HAP-1 (cell line): ENCODE measurements at regions not wholly inside any gene's neighbourhood (a gene's known extent, or its start where the extent isn't known, plus 50 kb on each side); places are given as distances from the start of the nearest gene placed in this dataset.
"Not testable (repeated sequence)": the region's sequence is repeated elsewhere in the genome, so short reads cannot be mapped to it uniquely, and the experiment has no call there.

Experiments
- DNase-seq, 2 experiments: peaks; one replicate each; pipeline ENCODE4 v3.0.0-alpha.2; 2016 to 2020; ENCODE audit warnings: low spot score in 2 of 2
- H3K27me3 ChIP-seq: fragments of 250-450 bp; sonication (Bioruptor Pico); 2 replicates; pipeline ENCODE4 v1.5.1; 2020; ENCODE audit warnings: low read depth, mild to moderate bottlenecking, moderate library complexity
- H3K36me3 ChIP-seq: fragments of 250-450 bp; sonication (Bioruptor Pico); replicated peaks from 2 replicates; pipeline ENCODE4 v1.5.1; 2020; ENCODE audit warnings: mild to moderate bottlenecking
- H3K4me1 ChIP-seq: fragments of 250-450 bp; sonication (Bioruptor Pico); 2 replicates; pipeline ENCODE4 v1.5.1; 2020; ENCODE audit warnings: mild to moderate bottlenecking
- H3K4me3 ChIP-seq: fragments of 250-450 bp; sonication (Bioruptor Pico); 2 replicates; pipeline ENCODE4 v1.5.1; 2020; ENCODE audit warnings: mild to moderate bottlenecking, moderate library complexity
- H3K9me3 ChIP-seq: fragments of 250-450 bp; sonication (Bioruptor Pico); 2 replicates; pipeline ENCODE4 v1.5.1; 2020; ENCODE audit warnings: mild to moderate bottlenecking, moderate library complexity
- in situ Hi-C: fragments of 300-500 bp; cut with MboI; formaldehyde crosslinking; loops from 3 replicates; pipeline ENCODE4 v1.14.3; 2020; ENCODE audit warnings: low sequenced_read_pairs, inconsistent platforms, mixed read lengths

- Histone ChIP-seq H3K9me3 (no peaks in the 10 kb centered on the region), H3K4me1 (peaks cover 7% of the 10 kb centered on the region; the same call in 1 of the 2 replicates), H3K27me3 (no peaks in the 10 kb centered on the region), H3K4me3 (no peak overlapping the region), H3K36me3 (no peaks in the 10 kb centered on the region)
- in situ Hi-C loops, result no loop called here
- no peak for DNase-seq
These were observed 51.6 kb downstream of the RESF1 start for GRCh38 chr12:32010631-32011336.

- Histone ChIP-seq H3K36me3 (no peaks in the 10 kb centered on the region), H3K4me1 (peaks cover 10% of the 10 kb centered on the region), H3K27me3 (no peaks in the 10 kb centered on the region), H3K4me3 (no peak overlapping the region), H3K9me3 (no peaks in the 10 kb centered on the region)
- DNase-seq, result no peak
- in situ Hi-C loops, result no loop called here
These were observed 53.1 kb downstream of the RESF1 start for GRCh38 chr12:32012249-32012785.

DNA sequence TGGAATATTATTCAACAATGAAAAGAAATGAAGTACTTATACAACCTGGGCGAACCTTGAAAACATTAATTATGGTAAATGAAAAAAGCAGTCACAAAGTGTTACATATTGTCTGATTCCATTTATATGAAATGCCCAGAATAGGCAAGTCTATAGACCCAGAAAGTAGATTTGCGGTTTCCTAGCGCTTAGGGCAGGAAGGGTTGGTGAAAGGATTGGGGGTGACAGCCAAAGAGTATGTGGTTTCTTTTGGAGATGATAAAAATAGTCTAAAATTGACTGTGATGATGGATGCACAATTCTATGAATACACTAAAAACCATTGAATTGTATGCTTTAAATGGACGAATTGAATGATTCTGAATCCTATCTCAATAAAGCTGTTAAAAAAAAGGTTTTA, 55.8 kb downstream of the RESF1 start:
- H3K4me3 ChIP-seq, result no peak overlapping the region

GRCh38 chr12:32016680-32017482, 57.7 kb downstream of the RESF1 start:
- in situ Hi-C loops, result no loop called here
- Histone ChIP-seq H3K27me3 (no peaks in the 10 kb centered on the region), H3K36me3 (no peaks in the 10 kb centered on the region), H3K4me1 (peaks cover 14% of the 10 kb centered on the region), H3K4me3 (no peak overlapping the region), H3K9me3 (no peaks in the 10 kb centered on the region; the same call in 1 of the 2 replicates)
- no peak for DNase-seq

More for the DNA sequence above, 55.8 kb downstream of the RESF1 start:
- Histone ChIP-seq H3K36me3 (no peaks in the 10 kb centered on the region), H3K27me3 (no peaks in the 10 kb centered on the region), H3K4me1 (peaks cover 10% of the 10 kb centered on the region), H3K9me3 (no peaks in the 10 kb centered on the region)
- in situ Hi-C loops, result no loop called here
- DNase-seq, result no peak

GRCh38 chr12:32021346-32021773, 62.1 kb downstream of the RESF1 start:
- DNase-seq, result no peak
- Histone ChIP-seq H3K9me3 (no peaks in the 10 kb centered on the region; the same call in 1 of the 2 replicates), H3K4me1 (peaks cover 19% of the 10 kb centered on the region), H3K27me3 (no peaks in the 10 kb centered on the region), H3K36me3 (no peaks in the 10 kb centered on the region), H3K4me3 (no peak overlapping the region)
- in situ Hi-C loops, result no loop called here

GRCh38 chr12:32022387-32022786, 63.2 kb downstream of the RESF1 start:
- H3K4me3 ChIP-seq, H3K36me3 ChIP-seq, H3K27me3 ChIP-seq, in situ Hi-C loops, H3K9me3 ChIP-seq: not testable (repeated sequence)
- H3K4me1 ChIP-seq, result peaks cover 16% of the 10 kb centered on the region
- peak in 1 of 2 experiments; percentile 76 for DNase-seq

DNA sequence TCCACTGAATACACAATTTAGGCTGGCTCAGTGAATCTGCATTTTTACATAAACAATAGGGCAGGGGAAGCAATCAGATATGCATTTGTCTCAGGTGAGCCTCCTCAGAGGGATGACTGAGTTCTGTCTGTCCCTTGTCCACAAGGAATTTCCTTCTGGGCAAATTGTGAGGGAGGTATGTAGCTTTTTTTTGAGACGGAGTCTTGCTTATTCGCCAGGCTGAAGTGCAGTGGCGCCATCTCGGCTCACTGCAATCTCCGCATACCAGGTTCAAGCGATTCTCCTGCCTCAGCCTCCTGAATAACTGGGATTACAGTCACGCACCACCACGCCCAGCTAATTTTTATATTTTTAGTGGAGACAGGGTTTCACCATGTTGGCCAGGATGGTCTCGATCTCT, 64.6 kb downstream of the RESF1 start:
- H3K9me3 ChIP-seq, H3K36me3 ChIP-seq, in situ Hi-C loops, DNase-seq, H3K4me3 ChIP-seq, H3K27me3 ChIP-seq: not testable (repeated sequence)
- peaks cover 16% of the 10 kb centered on the region for H3K4me1 ChIP-seq

DNA sequence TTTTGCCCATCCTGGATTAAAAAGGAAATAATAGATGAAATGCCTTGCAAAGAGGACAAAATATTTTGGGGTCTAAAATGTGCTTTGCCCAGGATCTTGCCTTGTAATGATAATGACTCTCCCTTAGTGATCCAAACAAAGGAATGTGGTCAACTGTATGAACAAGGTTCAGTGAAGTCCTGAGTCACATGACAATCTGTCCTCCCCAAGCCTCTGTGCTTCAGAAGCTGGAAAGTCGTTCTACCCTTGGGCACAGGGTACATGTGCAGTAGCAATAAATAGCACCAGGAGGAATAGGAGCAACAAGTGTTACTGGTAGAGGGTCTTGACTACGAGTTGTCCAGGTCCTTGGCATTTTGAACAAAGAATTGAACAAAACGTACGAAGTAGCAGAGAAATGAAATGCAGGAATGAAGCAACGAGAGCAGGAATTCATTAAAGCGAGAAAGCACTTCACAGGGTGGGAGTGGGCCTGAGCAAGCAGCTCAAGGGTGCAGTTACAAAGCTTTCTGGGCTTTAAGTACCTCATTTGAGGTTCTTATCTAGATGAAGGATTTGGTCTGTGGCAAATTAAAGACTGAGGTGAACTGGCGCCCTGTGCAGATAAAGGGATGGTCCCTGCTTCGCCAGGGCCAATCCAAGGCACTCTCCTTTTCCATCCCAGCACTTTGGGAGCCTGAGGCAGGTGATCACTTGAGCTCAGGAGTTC, 65.8 kb downstream of the RESF1 start:
- H3K27me3 ChIP-seq, result no peaks in the 10 kb centered on the region
- no peak overlapping the region for H3K4me3 ChIP-seq
- H3K4me1 ChIP-seq, result peaks cover 16% of the 10 kb centered on the region
- H3K36me3 ChIP-seq, result no peaks in the 10 kb centered on the region
- no peaks in the 10 kb centered on the region; the same call in 1 of the 2 replicates for H3K9me3 ChIP-seq
- DNase-seq, result peak; percentile 48 to 85
- in situ Hi-C loops, result loop anchor here (25.0 kb wide), 1 partner anchor 338 kb away; no protein-coding TSS in a partner anchor

- H3K4me3 ChIP-seq, result no peak overlapping the region
- H3K9me3 ChIP-seq, result no peaks in the 10 kb centered on the region; the same call in 1 of the 2 replicates
- in situ Hi-C loops, result loop anchor here (25.0 kb wide), 1 partner anchor 339 kb away; no protein-coding TSS in a partner anchor
- H3K4me1 ChIP-seq, result peaks cover 12% of the 10 kb centered on the region
- no peaks in the 10 kb centered on the region for H3K27me3 ChIP-seq
- no peaks in the 10 kb centered on the region for H3K36me3 ChIP-seq
- no peak for DNase-seq
These were observed 66.7 kb downstream of the RESF1 start for GRCh38 chr12:32025906-32026305.

DNA sequence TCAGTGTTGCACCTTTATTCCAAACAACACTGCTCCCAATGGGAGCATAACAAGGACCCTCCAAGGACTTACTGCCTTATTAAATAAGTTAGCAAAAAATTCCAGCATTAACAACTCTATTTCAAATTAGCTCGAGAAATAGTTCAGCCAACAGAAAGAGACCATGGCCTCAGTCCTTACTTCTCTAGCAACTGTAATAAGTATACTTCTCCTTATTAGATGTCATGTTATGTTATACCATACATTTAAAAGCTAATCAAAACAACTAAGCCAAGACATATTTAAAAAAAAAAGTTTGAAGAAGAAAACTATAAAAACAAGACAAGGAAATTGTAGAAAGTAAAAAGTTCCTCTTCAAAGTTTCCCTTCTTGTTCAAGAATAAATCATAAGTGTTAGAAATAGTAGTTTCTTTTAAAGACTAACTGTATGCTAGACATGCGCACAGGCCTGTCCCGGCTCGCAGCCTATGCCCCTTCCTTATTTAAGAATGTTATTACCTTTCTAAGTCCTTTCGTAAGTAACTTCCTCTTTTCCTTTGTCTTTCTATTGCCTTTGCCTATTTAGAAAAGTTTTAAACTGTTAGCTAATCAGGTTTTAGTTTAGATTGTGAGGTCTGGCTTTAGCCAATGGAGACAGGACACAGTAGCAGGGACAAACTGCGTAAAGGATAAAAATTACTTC, 68.6 kb downstream of the RESF1 start:
- no peaks in the 10 kb centered on the region for H3K27me3 ChIP-seq
- H3K36me3 ChIP-seq, result no peaks in the 10 kb centered on the region
- peaks cover 12% of the 10 kb centered on the region for H3K4me1 ChIP-seq
- in situ Hi-C loops, result loop anchor here (25.0 kb wide), 1 partner anchor 341 kb away; no protein-coding TSS in a partner anchor
- H3K4me3 ChIP-seq, result no peak overlapping the region
- no peak for DNase-seq
- no peaks in the 10 kb centered on the region for H3K9me3 ChIP-seq

- Histone ChIP-seq H3K9me3 (no peaks in the 10 kb centered on the region), H3K4me1 (peaks cover 4% of the 10 kb centered on the region), H3K4me3 (no peak overlapping the region), H3K27me3 (no peaks in the 10 kb centered on the region), H3K36me3 (no peaks in the 10 kb centered on the region)
- in situ Hi-C loops, result loop anchor here (25.0 kb wide), 1 partner anchor 343 kb away; no protein-coding TSS in a partner anchor
- DNase-seq, result no peak
These were observed 70.9 kb downstream of the RESF1 start for GRCh38 chr12:32030151-32030550.

GRCh38 chr12:32030676-32031075, 71.5 kb downstream of the RESF1 start:
- no peak overlapping the region for H3K4me3 ChIP-seq

GRCh38 chr12:32031109-32031508, 71.9 kb downstream of the RESF1 start:
- Histone ChIP-seq H3K4me3 (no peak overlapping the region), H3K4me1 (no peaks in the 10 kb centered on the region), H3K36me3 (no peaks in the 10 kb centered on the region), H3K9me3 (no peaks in the 10 kb centered on the region), H3K27me3 (no peaks in the 10 kb centered on the region)
- in situ Hi-C loops, result loop anchor here (25.0 kb wide), 1 partner anchor 344 kb away; no protein-coding TSS in a partner anchor
- DNase-seq, result no peak

More at GRCh38 chr12:32030676-32031075, 71.5 kb downstream of the RESF1 start:
- Histone ChIP-seq H3K4me1 (no peaks in the 10 kb centered on the region), H3K9me3 (no peaks in the 10 kb centered on the region), H3K36me3 (no peaks in the 10 kb centered on the region), H3K27me3 (no peaks in the 10 kb centered on the region)
- in situ Hi-C loops, result loop anchor here (25.0 kb wide), 1 partner anchor 343 kb away; no protein-coding TSS in a partner anchor
- DNase-seq, result no peak
